Memory B cell (primary cell): ENCODE measurements at regions not wholly inside any gene's neighbourhood (a gene's known extent, or its start where the extent isn't known, plus 50 kb on each side); places are given as distances from the start of the nearest gene placed in this dataset.
"Not testable (repeated sequence)": the region's sequence is repeated elsewhere in the genome, so short reads cannot be mapped to it uniquely, and the experiment has no call there.

ENCODE experiments used
- ATAC-seq: fragments of 150-1000 bp; cut with Tn5 transposase; 2 replicates; pipeline ENCODE4 v1.10.0; 2021; ENCODE audit warnings: low read depth, mild to moderate bottlenecking, moderate library complexity
- DNase-seq, 2 donors: peaks; one replicate each; pipeline ENCODE4 v3.0.0; 2022; ENCODE audit warnings: low spot score in 2 of 2
- H3K27ac Mint-ChIP-seq: one replicate; pipeline ENCODE4 v1.8.0; 2022; ENCODE audit warnings: mild to moderate bottlenecking, moderate library complexity, mixed read lengths
- H3K27me3 Mint-ChIP-seq: one replicate; pipeline ENCODE4 v1.8.0; 2022; ENCODE audit warnings: mixed read lengths
- H3K36me3 Mint-ChIP-seq: one replicate; pipeline ENCODE4 v1.8.0; 2022; ENCODE audit warnings: mild to moderate bottlenecking, mixed read lengths
- H3K4me1 Mint-ChIP-seq: one replicate; pipeline ENCODE4 v1.8.0; 2022; ENCODE audit warnings: mixed read lengths
- H3K4me3 Mint-ChIP-seq: one replicate; pipeline ENCODE4 v1.8.0; 2022; ENCODE audit warnings: mild to moderate bottlenecking, moderate library complexity, mixed read lengths
- H3K9me3 Mint-ChIP-seq: one replicate; pipeline ENCODE4 v1.8.0; 2022; ENCODE audit warnings: mixed read lengths

DNA sequence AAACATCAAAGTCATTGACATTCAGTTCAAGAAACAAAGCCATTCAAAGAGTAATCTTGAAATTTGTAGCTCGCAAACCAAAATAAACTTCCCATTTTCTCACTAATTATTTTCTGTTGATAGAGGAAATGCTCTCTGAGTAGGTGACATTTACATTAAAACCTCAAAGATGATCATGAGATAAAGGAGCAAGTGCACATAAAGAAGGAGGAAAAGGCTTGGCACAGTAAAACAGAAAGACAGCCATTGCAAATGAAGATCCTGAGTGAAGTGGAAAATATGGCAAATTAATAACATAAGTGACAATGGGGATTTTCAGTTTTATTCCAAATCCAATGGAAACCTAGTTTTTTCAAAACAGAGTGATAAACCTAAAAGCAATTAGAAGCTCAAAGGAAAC, 2320.8 kb downstream of the ARAP2 start:
- DNase-seq (no peak), ATAC-seq (no peak)
- Mint-ChIP-seq H3K4me1 (no peaks in the 10 kb centered on the region), H3K9me3 (peaks cover 9% of the 10 kb centered on the region), H3K27ac (no peak overlapping the region), H3K36me3 (no peaks in the 10 kb centered on the region), H3K27me3 (no peaks in the 10 kb centered on the region), H3K4me3 (no peak overlapping the region)

DNA sequence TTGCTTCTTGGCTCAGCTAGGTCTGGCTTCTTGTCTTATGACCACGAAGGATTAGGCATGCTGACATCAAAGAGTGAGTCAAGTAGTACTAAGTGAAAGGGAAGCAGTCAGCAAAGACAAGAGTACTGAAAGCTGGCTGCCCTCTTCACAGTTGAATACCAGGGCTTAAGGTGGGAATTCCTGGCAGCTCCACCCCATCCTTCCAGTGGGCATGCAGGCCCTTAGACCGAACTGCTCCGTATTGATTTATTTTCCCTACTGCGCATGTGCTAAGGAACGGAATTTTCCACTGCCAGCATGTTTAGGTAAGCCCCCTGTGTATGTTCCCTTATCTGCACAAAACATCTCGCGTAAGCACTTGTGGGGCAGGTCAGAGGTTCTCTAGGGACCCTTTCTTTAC, 2320.1 kb downstream of the ARAP2 start:
- Mint-ChIP-seq H3K9me3 (peaks cover 8% of the 10 kb centered on the region), H3K27me3 (no peaks in the 10 kb centered on the region), H3K4me1 (no peaks in the 10 kb centered on the region), H3K27ac (no peak overlapping the region), H3K36me3 (no peaks in the 10 kb centered on the region), H3K4me3 (no peak overlapping the region)
- DNase-seq (no peak), ATAC-seq (no peak)

DNA sequence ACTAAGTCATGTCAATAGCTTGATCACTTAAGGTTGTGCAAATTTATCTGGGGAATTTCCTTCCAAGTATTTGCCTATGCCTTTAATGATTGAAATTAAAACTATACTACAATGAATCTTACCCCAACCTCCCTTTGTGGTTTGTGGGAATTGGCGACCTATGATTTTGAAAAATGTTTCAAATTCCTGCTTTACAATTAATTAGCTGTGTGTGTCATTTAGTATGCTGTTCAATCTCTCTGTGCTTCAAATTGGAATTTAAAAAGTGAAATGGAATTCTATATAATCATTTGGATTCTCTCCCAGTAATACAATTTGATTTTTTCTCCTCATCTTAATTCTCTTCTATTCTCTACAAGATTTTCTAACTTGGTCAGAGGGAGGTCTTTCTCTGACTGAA, 2319.5 kb downstream of the ARAP2 start:
- Mint-ChIP-seq H3K27me3 (no peaks in the 10 kb centered on the region), H3K27ac (no peak overlapping the region), H3K36me3 (no peaks in the 10 kb centered on the region), H3K9me3 (peaks cover 8% of the 10 kb centered on the region), H3K4me3 (no peak overlapping the region), H3K4me1 (no peaks in the 10 kb centered on the region)
- DNase-seq (no peak), ATAC-seq (no peak)

DNA sequence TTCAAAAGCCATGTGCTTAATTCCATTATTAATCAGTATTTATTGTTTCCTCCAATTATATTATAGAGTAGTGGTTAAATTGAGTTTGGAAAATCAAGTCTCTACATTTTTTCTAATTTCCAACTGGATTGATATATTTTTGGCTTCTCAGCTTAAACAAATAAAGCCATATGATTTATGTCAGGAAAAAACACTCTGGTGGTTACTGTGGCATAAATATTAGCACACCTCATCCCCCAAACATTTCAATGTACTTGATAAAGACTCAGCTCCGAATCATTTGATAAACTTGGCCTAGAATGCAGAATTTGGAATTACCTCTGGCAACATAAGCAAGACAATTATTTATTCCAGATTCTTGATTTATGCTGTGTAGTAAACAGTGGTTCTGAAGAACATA, 2313.8 kb downstream of the ARAP2 start:
- Mint-ChIP-seq H3K4me1 (no peaks in the 10 kb centered on the region), H3K36me3 (no peaks in the 10 kb centered on the region), H3K9me3 (peaks cover 6% of the 10 kb centered on the region), H3K4me3 (no peak overlapping the region), H3K27ac (no peak overlapping the region), H3K27me3 (no peaks in the 10 kb centered on the region)
- ATAC-seq (no peak), DNase-seq (no peak)

DNA sequence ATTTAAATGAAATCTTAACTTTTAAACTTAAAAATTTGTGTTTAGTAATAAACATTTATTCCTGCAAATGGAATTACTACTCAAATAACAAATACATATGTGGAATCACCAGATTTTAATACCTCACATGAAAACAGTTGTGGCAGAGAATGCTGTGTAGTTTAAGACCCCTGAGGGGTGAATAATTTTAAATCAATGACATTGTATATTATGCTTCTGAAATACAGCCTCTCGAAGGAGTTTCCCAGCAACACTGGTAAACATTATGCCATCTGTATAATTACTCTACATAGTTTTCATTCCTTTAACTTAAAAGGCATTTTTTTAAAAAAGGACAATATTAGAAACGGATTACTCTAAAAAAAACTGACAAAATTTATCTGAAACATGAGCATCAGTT, 2313.3 kb downstream of the ARAP2 start:
- DNase-seq, result no peak

DNA sequence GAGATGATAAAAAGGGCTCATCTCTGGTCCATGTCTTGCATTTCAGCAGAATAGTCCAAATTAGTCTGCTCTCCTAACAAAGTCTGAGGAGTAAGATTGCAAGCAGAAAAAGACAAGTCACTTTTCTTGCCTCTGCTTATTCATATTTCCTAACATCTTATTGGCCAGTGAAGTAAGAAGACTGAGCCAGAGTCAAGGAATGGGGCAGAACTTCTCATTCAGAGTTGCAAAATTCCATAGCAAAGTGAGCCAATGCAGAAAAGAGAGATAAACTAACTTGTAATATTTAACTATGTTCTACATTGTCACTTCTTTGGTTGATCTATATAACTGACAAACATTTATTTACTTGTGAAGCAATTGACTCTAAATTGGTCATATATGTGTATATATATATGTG, 2304.0 kb downstream of the ARAP2 start:
- Mint-ChIP-seq H3K4me1 (no peaks in the 10 kb centered on the region), H3K27ac (no peak overlapping the region), H3K27me3 (no peaks in the 10 kb centered on the region), H3K36me3 (no peaks in the 10 kb centered on the region), H3K4me3 (no peak overlapping the region), H3K9me3 (peaks cover 3% of the 10 kb centered on the region)
- ATAC-seq (no peak), DNase-seq (no peak)

More for the DNA sequence above, 2313.3 kb downstream of the ARAP2 start:
- no peak overlapping the region for H3K27ac Mint-ChIP-seq
- no peaks in the 10 kb centered on the region for H3K4me1 Mint-ChIP-seq
- no peak overlapping the region for H3K4me3 Mint-ChIP-seq
- no peaks in the 10 kb centered on the region for H3K36me3 Mint-ChIP-seq
- H3K9me3 Mint-ChIP-seq, result peaks cover 6% of the 10 kb centered on the region
- ATAC-seq, result no peak
- no peaks in the 10 kb centered on the region for H3K27me3 Mint-ChIP-seq

DNA sequence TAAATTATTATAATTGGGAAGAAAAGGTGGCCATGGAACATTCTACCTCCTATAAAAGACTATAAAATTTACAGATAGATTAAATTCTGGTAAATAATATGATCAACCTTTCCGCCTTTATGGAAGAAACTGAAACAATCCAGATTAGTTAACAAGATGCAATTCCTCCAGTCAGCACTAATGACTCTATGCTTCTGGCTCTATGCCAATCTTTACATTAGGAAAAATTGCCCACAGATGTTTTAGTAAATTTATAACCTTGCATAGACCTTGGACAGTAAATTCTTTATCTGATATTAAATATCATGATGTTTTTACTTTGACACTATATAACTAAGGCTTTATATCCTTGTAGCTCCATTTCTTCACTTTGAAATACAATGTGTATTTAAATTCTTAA, 2302.5 kb downstream of the ARAP2 start:
- ATAC-seq (no peak), DNase-seq (no peak)
- no peaks in the 10 kb centered on the region for H3K27me3 Mint-ChIP-seq
- no peak overlapping the region for H3K27ac Mint-ChIP-seq
- H3K9me3 Mint-ChIP-seq, result peaks cover 3% of the 10 kb centered on the region
- H3K36me3 Mint-ChIP-seq, result no peaks in the 10 kb centered on the region
- no peaks in the 10 kb centered on the region for H3K4me1 Mint-ChIP-seq
- H3K4me3 Mint-ChIP-seq, result no peak overlapping the region

DNA sequence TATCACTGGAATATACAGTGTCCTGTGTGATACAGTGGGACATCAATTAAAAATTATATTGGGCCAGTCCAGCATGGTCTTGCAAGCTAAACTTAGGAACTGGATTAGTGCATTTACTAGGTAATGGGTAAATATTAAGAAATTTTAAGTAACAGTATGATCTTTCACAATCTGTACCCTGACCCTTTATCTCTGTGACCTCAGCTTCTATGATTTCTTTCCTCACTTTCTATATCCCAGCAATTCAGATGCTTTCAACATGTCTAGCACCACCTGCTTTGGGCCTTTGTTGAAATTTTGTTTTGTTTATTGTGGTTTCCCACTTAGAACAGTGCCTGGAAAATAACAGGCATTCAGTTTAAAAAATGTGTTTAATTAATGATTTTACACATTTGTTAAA, 2295.4 kb downstream of the ARAP2 start:
- peaks cover under 1% of the 10 kb centered on the region for H3K9me3 Mint-ChIP-seq
- no peaks in the 10 kb centered on the region for H3K36me3 Mint-ChIP-seq
- no peak for ATAC-seq
- H3K27me3 Mint-ChIP-seq, result no peaks in the 10 kb centered on the region
- H3K4me1 Mint-ChIP-seq, result no peaks in the 10 kb centered on the region
- DNase-seq, result no peak
- no peak overlapping the region for H3K27ac Mint-ChIP-seq
- no peak overlapping the region for H3K4me3 Mint-ChIP-seq

DNA sequence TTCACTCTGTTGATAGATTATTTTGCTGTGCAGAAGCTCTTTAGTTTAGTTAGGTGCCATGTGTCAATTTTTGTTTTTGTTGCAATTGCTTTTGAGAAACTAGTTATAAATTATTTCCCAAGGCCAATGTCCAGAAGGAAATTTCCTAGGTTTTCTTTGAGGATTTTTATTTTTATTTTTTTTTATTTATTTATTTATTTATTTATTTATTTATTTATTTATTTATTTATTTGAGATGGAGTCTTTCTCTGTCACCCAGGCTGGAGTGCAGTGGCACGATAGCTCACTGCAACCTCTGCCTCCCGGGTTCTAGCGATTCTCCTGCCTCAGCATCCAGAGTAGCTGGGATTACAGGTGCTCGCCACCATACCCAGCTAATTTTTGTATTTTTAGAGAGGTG, 2290.5 kb downstream of the ARAP2 start:
- H3K27ac Mint-ChIP-seq, H3K4me1 Mint-ChIP-seq: not testable (repeated sequence)

DNA sequence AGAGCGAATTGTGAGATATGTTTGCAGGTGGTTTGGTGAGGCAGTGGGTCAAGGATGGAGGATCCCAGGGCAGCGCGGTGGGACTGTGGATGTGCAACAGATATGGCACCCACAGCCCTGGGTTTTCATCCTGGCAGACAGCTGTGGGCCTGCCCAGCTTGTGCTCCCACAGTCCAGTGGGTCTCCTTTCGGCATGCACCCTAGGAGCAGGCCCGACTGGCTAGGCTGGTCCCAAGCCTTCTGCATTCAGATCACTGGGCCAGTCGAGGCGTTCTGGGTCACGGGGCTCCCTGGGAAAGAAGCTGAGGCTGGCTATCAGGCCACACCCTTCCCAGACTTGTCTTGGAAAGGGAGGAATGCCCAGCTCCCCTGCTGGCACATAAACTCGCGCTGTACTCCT, 2289.6 kb downstream of the ARAP2 start:
- Mint-ChIP-seq H3K9me3 (peaks cover 2% of the 10 kb centered on the region), H3K4me1 (no peaks in the 10 kb centered on the region), H3K36me3 (no peaks in the 10 kb centered on the region), H3K27me3 (no peaks in the 10 kb centered on the region), H3K27ac (no peak overlapping the region), H3K4me3 (no peak overlapping the region)
- DNase-seq (no peak), ATAC-seq (no peak)

More for the DNA sequence above, 2290.5 kb downstream of the ARAP2 start:
- H3K36me3 Mint-ChIP-seq, ATAC-seq, DNase-seq, H3K27me3 Mint-ChIP-seq, H3K4me3 Mint-ChIP-seq, H3K9me3 Mint-ChIP-seq: not testable (repeated sequence)

DNA sequence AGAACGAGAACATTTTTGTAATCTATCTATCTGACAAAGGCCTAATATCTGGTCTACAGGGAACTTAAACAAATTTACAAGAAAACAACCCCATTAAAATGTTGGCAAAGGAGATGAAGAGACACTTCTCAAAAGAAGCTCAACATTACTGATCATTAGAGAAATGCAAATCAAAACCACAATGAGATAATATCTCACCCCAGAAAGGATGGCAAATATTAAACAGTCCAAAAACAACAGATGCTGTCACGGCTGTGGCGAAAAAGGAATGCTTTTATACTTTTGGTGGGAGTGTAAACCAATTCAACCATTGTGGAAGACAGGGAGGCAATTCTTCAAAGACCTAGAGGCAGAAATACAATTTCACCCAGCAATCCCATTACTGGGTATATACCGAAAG, 2284.8 kb downstream of the ARAP2 start:
- H3K9me3 Mint-ChIP-seq, result peaks cover 2% of the 10 kb centered on the region
- DNase-seq, result no peak
- H3K27ac Mint-ChIP-seq, result no peak overlapping the region
- no peaks in the 10 kb centered on the region for H3K36me3 Mint-ChIP-seq
- H3K27me3 Mint-ChIP-seq, result no peaks in the 10 kb centered on the region
- H3K4me3 Mint-ChIP-seq, result no peak overlapping the region
- H3K4me1 Mint-ChIP-seq, result no peaks in the 10 kb centered on the region
- no peak for ATAC-seq

DNA sequence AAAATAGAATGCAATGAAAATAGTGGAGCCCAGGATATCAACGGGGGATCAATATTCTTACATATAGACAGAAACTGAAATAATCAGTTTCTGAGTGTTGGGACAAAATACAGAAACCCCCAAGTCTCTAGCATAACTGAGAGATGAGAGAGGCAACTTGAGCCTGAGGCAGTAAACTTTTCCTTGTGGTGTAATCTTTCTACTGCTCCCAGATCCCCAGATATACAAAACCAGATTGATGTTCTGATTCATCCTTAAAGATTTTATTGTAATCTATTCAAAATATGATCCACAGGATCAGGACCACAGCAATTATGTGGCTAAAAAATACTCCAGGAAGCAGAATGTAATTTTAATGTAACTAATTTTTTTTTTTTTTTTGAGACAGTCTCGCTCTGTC, 2282.6 kb downstream of the ARAP2 start:
- no peak for ATAC-seq
- no peak for DNase-seq
- H3K9me3 Mint-ChIP-seq, result peaks cover 2% of the 10 kb centered on the region
- no peaks in the 10 kb centered on the region for H3K4me1 Mint-ChIP-seq
- H3K36me3 Mint-ChIP-seq, result no peaks in the 10 kb centered on the region
- no peak overlapping the region for H3K4me3 Mint-ChIP-seq
- no peaks in the 10 kb centered on the region for H3K27me3 Mint-ChIP-seq
- no peak overlapping the region for H3K27ac Mint-ChIP-seq

DNA sequence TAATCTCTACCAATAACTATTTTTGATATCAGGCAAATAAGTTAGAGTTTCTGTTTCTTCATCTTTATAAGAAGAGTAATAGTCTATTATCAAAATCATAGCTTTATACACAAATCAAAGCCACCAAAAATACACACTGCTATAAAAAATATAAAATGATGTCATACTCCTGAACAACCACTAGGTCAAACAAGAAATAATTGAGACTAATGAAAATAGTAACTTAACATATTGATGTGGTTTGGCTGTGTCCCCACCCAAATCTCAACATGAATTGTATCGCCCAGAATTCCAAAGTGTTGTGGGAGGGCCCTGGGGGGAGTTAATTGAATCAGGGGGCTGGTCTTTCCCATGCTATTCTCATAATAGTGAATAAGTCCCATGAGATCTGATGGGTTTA, 2277.5 kb downstream of the ARAP2 start:
- H3K4me3 Mint-ChIP-seq, result no peak overlapping the region
- no peaks in the 10 kb centered on the region for H3K36me3 Mint-ChIP-seq
- no peaks in the 10 kb centered on the region for H3K4me1 Mint-ChIP-seq
- H3K27me3 Mint-ChIP-seq, result no peaks in the 10 kb centered on the region
- no peak for ATAC-seq
- H3K9me3 Mint-ChIP-seq, result peaks cover 2% of the 10 kb centered on the region
- no peak for DNase-seq
- H3K27ac Mint-ChIP-seq, result no peak overlapping the region

DNA sequence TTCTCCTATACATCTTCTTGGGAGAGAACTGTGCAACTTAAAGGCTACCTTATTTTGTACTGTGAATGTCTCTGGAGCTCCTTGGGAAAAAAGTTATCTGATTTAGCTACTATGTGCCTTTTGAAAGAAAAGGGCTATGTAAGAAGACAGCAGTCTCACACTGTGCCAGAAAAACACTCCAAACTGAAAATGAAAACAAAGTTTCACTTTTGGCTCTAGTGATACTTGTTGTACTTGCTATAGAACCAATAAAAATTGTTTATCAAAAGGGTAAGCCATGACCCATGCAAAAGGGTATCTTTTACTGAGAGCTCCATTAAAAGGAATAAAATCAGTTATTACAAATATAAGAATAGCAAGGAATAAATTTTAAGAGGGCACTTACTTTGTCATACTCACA, 2270.0 kb downstream of the ARAP2 start:
- Mint-ChIP-seq H3K27me3 (no peaks in the 10 kb centered on the region), H3K36me3 (no peaks in the 10 kb centered on the region), H3K4me3 (no peak overlapping the region)

DNA sequence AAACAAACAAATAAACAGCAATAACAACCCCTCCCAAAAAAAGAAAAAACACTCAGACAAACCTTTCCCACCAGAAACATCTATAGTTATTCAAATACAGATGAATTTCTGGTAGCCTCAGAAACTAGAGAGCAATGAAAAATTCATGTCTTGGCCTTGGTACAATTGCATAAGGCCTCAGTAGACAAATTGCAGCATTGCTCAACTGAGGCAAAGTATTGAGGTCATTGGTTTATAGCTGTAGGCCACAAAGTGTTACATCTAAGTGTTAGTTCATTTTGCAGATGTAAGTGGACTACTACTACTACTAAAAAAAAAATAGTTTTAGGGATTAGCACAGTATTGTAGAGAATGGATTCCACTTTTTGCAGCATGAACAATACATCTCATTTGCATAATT, 2268.3 kb downstream of the ARAP2 start:
- Mint-ChIP-seq H3K9me3 (peaks cover 3% of the 10 kb centered on the region), H3K4me1 (no peaks in the 10 kb centered on the region), H3K27ac (no peak overlapping the region), H3K36me3 (no peaks in the 10 kb centered on the region), H3K27me3 (no peaks in the 10 kb centered on the region), H3K4me3 (no peak overlapping the region)
- ATAC-seq (no peak), DNase-seq (no peak)

More for the DNA sequence above, 2270.0 kb downstream of the ARAP2 start:
- ATAC-seq (no peak), DNase-seq (no peak)
- Mint-ChIP-seq H3K4me1 (no peaks in the 10 kb centered on the region), H3K27ac (no peak overlapping the region), H3K9me3 (peaks cover 3% of the 10 kb centered on the region)

DNA sequence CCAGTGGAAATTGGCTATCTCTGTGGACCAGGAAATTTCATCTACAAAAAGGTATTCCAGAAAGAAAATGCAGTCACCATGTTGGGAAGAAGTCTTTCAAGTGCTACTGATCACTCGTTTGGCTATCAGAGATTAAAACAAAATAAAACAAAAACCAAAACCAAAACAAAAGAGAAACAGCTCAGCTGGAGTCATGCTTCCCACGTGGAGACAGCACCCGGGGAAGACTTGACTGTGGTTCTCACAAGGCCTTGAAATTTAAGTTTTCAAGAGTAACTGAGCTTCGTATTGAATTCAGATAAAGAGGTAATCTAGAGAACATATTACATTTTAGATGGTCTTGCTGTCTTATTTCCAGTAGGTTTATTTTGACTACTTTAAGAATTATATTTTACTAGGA, 2264.5 kb downstream of the ARAP2 start:
- H3K9me3 Mint-ChIP-seq, H3K27ac Mint-ChIP-seq, ATAC-seq, H3K4me3 Mint-ChIP-seq, DNase-seq, H3K4me1 Mint-ChIP-seq, H3K27me3 Mint-ChIP-seq, H3K36me3 Mint-ChIP-seq: not testable (repeated sequence)
